ENCODE measurements at regions not wholly inside any gene's neighbourhood (a gene's known extent, or its start where the extent isn't known, plus 50 kb on each side); places are given as distances from the start of the nearest gene placed in this dataset.

DNA sequence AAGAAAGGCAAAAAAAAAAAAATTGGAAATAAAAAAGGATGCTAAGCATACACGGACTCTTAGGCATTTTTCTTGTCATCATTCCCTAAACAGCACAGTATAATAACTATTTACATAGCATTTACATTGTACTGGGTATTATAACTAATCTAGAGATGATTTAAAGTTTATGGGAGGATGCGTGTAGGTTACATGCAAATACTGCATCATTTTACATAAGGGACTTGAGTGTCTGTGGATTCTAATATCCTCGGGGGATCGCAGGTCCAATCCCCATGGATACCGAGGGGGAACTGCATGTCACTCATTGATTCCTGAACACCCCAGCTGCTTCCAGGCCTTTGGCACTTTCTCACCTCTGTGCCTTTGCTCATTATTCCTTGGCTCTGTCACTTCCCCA is 57.8 kb upstream of the SIPA1L2 start:
- Mint-ChIP-seq H3K36me3 (ENCODE audit: insufficient read depth, unreplicated experiment) (no peaks in the 10 kb centered on the region), H3K27ac (ENCODE audit: low read depth, unreplicated experiment) (no peak overlapping the region), H3K27me3 (ENCODE audit: insufficient read depth, unreplicated experiment) (peaks cover 10% of the 10 kb centered on the region), H3K4me1 (ENCODE audit: insufficient read depth, unreplicated experiment) (peaks cover 9% of the 10 kb centered on the region), H3K9me3 (ENCODE audit: unreplicated experiment) (peaks cover 11% of the 10 kb centered on the region), H3K4me3 (ENCODE audit: unreplicated experiment) (no peak overlapping the region)
- CTCF ChIA-PET, result interaction anchor here (0.6 kb wide), 1 partner anchor 61 kb away, joined by 4 read pairs; no protein-coding TSS in a partner anchor
- TF ChIP-seq, protein P1, sequence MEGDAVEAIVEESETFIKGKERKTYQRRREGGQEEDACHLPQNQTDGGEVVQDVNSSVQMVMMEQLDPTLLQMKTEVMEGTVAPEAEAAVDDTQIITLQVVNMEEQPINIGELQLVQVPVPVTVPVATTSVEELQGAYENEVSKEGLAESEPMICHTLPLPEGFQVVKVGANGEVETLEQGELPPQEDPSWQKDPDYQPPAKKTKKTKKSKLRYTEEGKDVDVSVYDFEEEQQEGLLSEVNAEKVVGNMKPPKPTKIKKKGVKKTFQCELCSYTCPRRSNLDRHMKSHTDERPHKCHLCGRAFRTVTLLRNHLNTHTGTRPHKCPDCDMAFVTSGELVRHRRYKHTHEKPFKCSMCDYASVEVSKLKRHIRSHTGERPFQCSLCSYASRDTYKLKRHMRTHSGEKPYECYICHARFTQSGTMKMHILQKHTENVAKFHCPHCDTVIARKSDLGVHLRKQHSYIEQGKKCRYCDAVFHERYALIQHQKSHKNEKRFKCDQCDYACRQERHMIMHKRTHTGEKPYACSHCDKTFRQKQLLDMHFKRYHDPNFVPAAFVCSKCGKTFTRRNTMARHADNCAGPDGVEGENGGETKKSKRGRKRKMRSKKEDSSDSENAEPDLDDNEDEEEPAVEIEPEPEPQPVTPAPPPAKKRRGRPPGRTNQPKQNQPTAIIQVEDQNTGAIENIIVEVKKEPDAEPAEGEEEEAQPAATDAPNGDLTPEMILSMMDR (IDR thresholded peaks at IDR 0.05; ENCODE audit: unreplicated experiment), result no peak
- intact Hi-C loops (cut with micrococcal nuclease), result no loop called here
- POLR2A ChIA-PET, result interaction anchor here (0.6 to 2.1 kb wide), 2 partner anchors 10 to 16 kb away, joined by 3 to 5 read pairs; no protein-coding TSS in a partner anchor
- DNase-seq (ENCODE audit: unreplicated experiment), result no peak
- no TSS peak for BruUV-seq (replicated peaks)

DNA sequence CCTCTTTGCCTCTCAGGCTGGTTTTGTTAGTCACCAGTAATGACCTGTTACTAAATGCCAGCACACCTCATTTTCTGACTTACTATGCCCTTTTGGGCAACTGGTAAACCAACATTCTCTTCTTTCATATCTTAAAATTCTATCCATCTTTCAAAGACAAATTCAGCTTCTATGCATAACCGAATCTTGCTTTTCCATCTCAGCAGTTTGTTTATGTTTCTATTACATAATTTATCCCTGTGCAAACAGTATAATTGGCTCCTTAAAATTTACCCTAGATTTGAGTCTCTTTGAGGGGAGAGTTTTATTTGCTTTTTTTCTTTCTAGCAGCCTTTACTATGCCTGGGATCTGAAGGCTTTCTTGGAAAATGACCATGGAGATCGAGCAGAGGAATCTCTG is 58.5 kb upstream of the SIPA1L2 start:
- intact Hi-C loops (cut with micrococcal nuclease), result no loop called here
- no TSS peak for BruUV-seq (replicated peaks)
- POLR2A ChIA-PET, result interaction anchor here (1.0 to 2.1 kb wide), 3 partner anchors 9 to 61 kb away, joined by 3 to 5 read pairs (median 4); no protein-coding TSS in a partner anchor

DNA sequence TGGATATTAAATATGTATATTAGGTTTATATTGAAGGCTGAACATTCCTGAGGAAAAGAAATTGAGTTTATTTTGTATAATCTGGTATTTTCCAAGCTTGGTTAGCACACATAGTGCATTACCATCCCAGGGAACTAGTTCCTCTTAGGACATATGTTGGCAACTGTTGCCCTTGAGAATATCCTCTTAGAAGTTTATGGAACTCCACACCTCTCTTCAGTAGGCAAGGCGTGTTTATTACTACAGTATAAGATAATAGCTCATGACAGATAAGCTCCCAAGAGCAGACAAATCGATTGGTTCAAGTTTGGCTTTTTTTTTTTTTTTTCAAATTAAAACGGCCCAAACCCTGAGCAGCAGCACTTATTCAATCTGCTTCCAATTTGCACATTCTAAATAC is 59.8 kb upstream of the SIPA1L2 start:
- H3K4me1 Mint-ChIP-seq (ENCODE audit: insufficient read depth, unreplicated experiment), result peaks cover 3% of the 10 kb centered on the region
- POLR2A ChIA-PET, result interaction anchor here (0.7 to 2.1 kb wide), 6 partner anchors 8 to 157 kb away, joined by 3 to 5 read pairs (median 4); no protein-coding TSS in a partner anchor
- DNase-seq (ENCODE audit: unreplicated experiment), result no peak
- H3K4me3 Mint-ChIP-seq (ENCODE audit: unreplicated experiment), result no peak overlapping the region
- intact Hi-C loops (cut with micrococcal nuclease), result no loop called here
- H3K36me3 Mint-ChIP-seq (ENCODE audit: insufficient read depth, unreplicated experiment), result no peaks in the 10 kb centered on the region
- no TSS peak for BruUV-seq (replicated peaks)
- H3K27me3 Mint-ChIP-seq (ENCODE audit: insufficient read depth, unreplicated experiment), result peaks cover 22% of the 10 kb centered on the region
- TF ChIP-seq, protein P1 (IDR thresholded peaks at IDR 0.05; ENCODE audit: unreplicated experiment), result no peak
- no peak overlapping the region for H3K27ac Mint-ChIP-seq (ENCODE audit: low read depth, unreplicated experiment)
- CTCF ChIA-PET, result interaction anchor here (0.6 kb wide), 1 partner anchor 184 kb away, joined by 3 read pairs; no protein-coding TSS in a partner anchor
- H3K9me3 Mint-ChIP-seq (ENCODE audit: unreplicated experiment), result peaks cover 11% of the 10 kb centered on the region

More for the DNA sequence above, 58.5 kb upstream of the SIPA1L2 start:
- Mint-ChIP-seq H3K27ac (ENCODE audit: low read depth, unreplicated experiment) (no peak overlapping the region), H3K4me1 (ENCODE audit: insufficient read depth, unreplicated experiment) (peaks cover 9% of the 10 kb centered on the region), H3K36me3 (ENCODE audit: insufficient read depth, unreplicated experiment) (no peaks in the 10 kb centered on the region), H3K9me3 (ENCODE audit: unreplicated experiment) (peaks cover 11% of the 10 kb centered on the region), H3K4me3 (ENCODE audit: unreplicated experiment) (no peak overlapping the region), H3K27me3 (ENCODE audit: insufficient read depth, unreplicated experiment) (peaks cover 16% of the 10 kb centered on the region)
- DNase-seq (ENCODE audit: unreplicated experiment), result no peak
- TF ChIP-seq, protein P1 (IDR thresholded peaks at IDR 0.05; ENCODE audit: unreplicated experiment), result no peak
- CTCF ChIA-PET, result interaction anchor here (0.6 kb wide), 1 partner anchor 62 kb away, joined by 4 read pairs; no protein-coding TSS in a partner anchor

DNA sequence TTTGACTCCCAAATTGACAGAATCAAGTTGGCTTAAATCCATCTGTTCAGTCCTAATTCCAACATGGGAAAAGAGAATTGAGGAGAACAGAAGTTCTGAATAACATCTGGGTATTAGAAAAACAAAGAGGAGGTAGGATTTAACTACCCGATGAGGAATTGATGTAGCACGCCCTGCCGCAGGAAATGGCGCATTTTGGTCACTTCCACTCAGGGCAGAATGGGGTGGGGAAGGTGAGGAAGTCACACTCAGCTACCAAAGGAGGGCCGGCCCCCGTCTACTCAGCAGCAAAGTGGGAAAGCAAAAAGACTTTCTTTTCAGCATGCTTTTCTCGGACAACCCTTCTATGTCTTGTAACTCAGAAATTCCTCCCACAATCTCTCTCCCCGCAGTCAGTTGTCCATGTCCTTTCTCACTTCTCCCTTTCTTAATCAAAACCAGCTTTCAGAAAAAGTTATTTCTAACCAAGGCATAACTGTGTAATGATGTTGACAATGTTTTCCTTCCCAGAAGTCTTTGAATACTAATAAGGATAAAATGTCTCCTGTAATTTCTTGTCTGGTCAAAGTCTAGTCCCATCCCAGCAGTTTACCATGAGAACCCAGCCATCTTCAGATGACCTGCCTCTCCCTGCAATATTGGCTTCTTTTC is 60.5 kb upstream of the SIPA1L2 start:
- CTCF ChIA-PET, result interaction anchor here (1.4 kb wide), 1 partner anchor 18 kb away, joined by 3 read pairs; no protein-coding TSS in a partner anchor
- peaks cover 22% of the 10 kb centered on the region for H3K27me3 Mint-ChIP-seq (ENCODE audit: insufficient read depth, unreplicated experiment)
- H3K9me3 Mint-ChIP-seq (ENCODE audit: unreplicated experiment), result peaks cover 11% of the 10 kb centered on the region

More for the DNA sequence above, 60.5 kb upstream of the SIPA1L2 start:
- H3K4me3 Mint-ChIP-seq (ENCODE audit: unreplicated experiment), result no peak overlapping the region
- TF ChIP-seq, protein P1 (IDR thresholded peaks at IDR 0.05; ENCODE audit: unreplicated experiment), result no peak
- no TSS peak for BruUV-seq (replicated peaks)
- H3K27ac Mint-ChIP-seq (ENCODE audit: low read depth, unreplicated experiment), result no peak overlapping the region
- POLR2A ChIA-PET, result interaction anchor here (1.2 to 1.4 kb wide), 2 partner anchors 16 to 23 kb away, joined by 3 read pairs; no protein-coding TSS in a partner anchor
- no peak for DNase-seq (ENCODE audit: unreplicated experiment)
- H3K36me3 Mint-ChIP-seq (ENCODE audit: insufficient read depth, unreplicated experiment), result no peaks in the 10 kb centered on the region
- no peaks in the 10 kb centered on the region for H3K4me1 Mint-ChIP-seq (ENCODE audit: insufficient read depth, unreplicated experiment)
- intact Hi-C loops (cut with micrococcal nuclease), result no loop called here

All from MCF 10A (cell line).